Vagina (tissue), 2 donors: ENCODE measurements at regions not wholly inside any gene's neighbourhood (a gene's known extent, or its start where the extent isn't known, plus 50 kb on each side); places are given as distances from the start of the nearest gene placed in this dataset.
"Not testable (repeated sequence)": the region's sequence is repeated elsewhere in the genome, so short reads cannot be mapped to it uniquely, and the experiment has no call there.

ENCODE experiments used
- DNase-seq, 2 donors: peaks; one replicate each; pipeline ENCODE4 v3.0.0-alpha.2; 2017; ENCODE audit errors: extremely low spot score in 2 of 2
- H3K27ac ChIP-seq: fragments of 200-600 bp; sonication (generic); one replicate; pipeline ENCODE4 v1.5.1; 2019
- H3K27me3 ChIP-seq: fragments of 200-600 bp; sonication (generic); one replicate; pipeline ENCODE4 v1.5.1; 2019
- H3K36me3 ChIP-seq, 2 donors: fragments of 200-600 bp; sonication (generic); one replicate each; pipeline ENCODE4 v1.5.1; 2017 to 2019
- H3K4me1 ChIP-seq: fragments of 200-600 bp; sonication (generic); one replicate; pipeline ENCODE4 v1.5.1; 2019
- H3K4me3 ChIP-seq, 2 donors: fragments of 200-600 bp; sonication (generic); 1 replicate in 1 of 2; 2 replicates in 1 of 2; pipeline ENCODE4 v1.5.1; 2016 to 2019
- H3K9me3 ChIP-seq: fragments of 200-600 bp; sonication (generic); one replicate; pipeline ENCODE4 v1.5.1; 2019
- POLR2A ChIP-seq, 2 donors: fragments of 450-650 bp; IDR thresholded peaks; one replicate each; pipeline ENCODE4 v1.6.1; 2017; ENCODE audit warnings: antibody characterized with exemption in 2 of 2, mild to moderate bottlenecking in 2 of 2, moderate library complexity in 2 of 2
- POLR2AphosphoS5 ChIP-seq, 2 donors: sonication (generic); formaldehyde crosslinking; IDR thresholded peaks; one replicate each; pipeline ENCODE4 v1.9.0; 2017; ENCODE audit warnings: antibody characterized with exemption in 2 of 2, mild to moderate bottlenecking in 2 of 2, low read depth in 1 of 2; ENCODE audit not compliant: insufficient read depth in 1 of 2
- intact Hi-C: fragments of 100-400 bp; cut with DNase I; formaldehyde crosslinking; loops from one replicate; pipeline ENCODE4 v1.15.1; 2023
- TF ChIP-seq, protein P1 (sequence below), 3 experiments: fragments of 450-650 bp in 2 of 3; fragments of 200-600 bp in 1 of 3; sonication (generic) in 1 of 3; IDR thresholded peaks; one replicate each; pipeline ENCODE4 v1.5.1; 2017 to 2019; ENCODE audit warnings: antibody characterized with exemption in 3 of 3, mild to moderate bottlenecking in 2 of 3, moderate library complexity in 2 of 3

DNA sequence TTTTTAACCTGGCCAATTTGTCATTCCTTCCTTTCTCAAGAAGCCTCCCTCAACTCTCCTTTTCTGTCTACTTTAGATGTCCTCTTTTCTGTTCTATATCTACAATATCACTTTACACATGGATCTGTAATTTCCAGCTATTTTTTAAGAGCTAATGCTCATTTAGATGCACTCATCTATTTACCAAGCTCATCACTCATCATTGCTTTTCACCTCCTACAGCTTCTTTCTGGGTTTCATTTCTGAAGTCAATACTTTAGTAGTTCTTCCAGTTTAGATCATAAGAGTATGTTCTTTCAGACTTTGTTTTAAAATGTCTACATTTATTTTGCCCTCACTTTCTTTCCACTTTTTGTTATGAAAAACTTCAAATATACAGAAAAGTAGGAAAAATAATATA, 466.9 kb downstream of the MID1IP1 start:
- Histone ChIP-seq H3K9me3 (no peaks in the 10 kb centered on the region), H3K4me1 (no peaks in the 10 kb centered on the region), H3K4me3 (no peak overlapping the region), H3K27ac (no peak overlapping the region), H3K27me3 (no peaks in the 10 kb centered on the region), H3K36me3 (no peaks in the 10 kb centered on the region)
- TF ChIP-seq POLR2AphosphoS5 (IDR thresholded peaks at IDR 0.05; ENCODE audit: insufficient read depth in 1 of 2, low read depth in 1 of 2): no peak
- no peak for TF ChIP-seq POLR2A (IDR thresholded peaks at IDR 0.05)
- TF ChIP-seq, protein P1, sequence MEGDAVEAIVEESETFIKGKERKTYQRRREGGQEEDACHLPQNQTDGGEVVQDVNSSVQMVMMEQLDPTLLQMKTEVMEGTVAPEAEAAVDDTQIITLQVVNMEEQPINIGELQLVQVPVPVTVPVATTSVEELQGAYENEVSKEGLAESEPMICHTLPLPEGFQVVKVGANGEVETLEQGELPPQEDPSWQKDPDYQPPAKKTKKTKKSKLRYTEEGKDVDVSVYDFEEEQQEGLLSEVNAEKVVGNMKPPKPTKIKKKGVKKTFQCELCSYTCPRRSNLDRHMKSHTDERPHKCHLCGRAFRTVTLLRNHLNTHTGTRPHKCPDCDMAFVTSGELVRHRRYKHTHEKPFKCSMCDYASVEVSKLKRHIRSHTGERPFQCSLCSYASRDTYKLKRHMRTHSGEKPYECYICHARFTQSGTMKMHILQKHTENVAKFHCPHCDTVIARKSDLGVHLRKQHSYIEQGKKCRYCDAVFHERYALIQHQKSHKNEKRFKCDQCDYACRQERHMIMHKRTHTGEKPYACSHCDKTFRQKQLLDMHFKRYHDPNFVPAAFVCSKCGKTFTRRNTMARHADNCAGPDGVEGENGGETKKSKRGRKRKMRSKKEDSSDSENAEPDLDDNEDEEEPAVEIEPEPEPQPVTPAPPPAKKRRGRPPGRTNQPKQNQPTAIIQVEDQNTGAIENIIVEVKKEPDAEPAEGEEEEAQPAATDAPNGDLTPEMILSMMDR (IDR thresholded peaks at IDR 0.05): no peak
- intact Hi-C loops: no loop called here
- DNase-seq: no peak

DNA sequence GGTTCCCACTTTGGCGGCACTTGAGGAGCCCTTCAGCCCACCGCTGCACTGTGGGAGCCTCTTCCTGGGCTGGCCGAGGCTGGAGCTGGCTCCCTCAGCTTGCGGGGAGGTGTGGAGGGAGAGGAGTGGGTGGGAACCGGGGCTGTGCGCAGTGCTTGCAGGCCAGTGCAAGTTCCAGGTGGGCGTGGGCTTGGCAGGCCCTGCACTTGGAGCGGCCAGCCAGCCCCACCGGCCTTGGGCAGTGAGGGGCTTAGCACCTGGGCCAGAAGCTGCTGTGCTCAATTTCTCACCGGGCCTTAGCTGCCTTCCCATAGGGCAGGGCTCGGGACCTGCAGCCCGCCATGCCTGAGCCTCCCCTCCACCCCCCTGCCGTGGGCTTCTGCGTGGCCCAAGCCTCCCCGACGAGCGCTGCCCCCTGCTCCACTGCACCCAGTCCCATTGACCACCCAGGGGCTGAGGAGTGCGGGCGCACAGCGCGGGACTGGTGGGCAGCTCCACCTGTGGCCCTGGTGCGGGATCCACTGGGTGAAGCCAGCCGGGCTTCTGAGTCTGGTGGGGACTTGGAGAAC, 474.3 kb downstream of the MID1IP1 start:
- TF ChIP-seq POLR2AphosphoS5 (IDR thresholded peaks at IDR 0.05; ENCODE audit: insufficient read depth in 1 of 2, low read depth in 1 of 2): no peak
- TF ChIP-seq POLR2A (IDR thresholded peaks at IDR 0.05): no peak
- TF ChIP-seq, protein P1 (IDR thresholded peaks at IDR 0.05): no peak
- intact Hi-C loops: no loop called here
- H3K4me1 ChIP-seq: no peaks in the 10 kb centered on the region
- no peaks in the 10 kb centered on the region for H3K36me3 ChIP-seq
- H3K4me3 ChIP-seq: no peak overlapping the region
- H3K27ac ChIP-seq: no peak overlapping the region
- no peaks in the 10 kb centered on the region for H3K9me3 ChIP-seq
- no peaks in the 10 kb centered on the region for H3K27me3 ChIP-seq
- DNase-seq: no peak

DNA sequence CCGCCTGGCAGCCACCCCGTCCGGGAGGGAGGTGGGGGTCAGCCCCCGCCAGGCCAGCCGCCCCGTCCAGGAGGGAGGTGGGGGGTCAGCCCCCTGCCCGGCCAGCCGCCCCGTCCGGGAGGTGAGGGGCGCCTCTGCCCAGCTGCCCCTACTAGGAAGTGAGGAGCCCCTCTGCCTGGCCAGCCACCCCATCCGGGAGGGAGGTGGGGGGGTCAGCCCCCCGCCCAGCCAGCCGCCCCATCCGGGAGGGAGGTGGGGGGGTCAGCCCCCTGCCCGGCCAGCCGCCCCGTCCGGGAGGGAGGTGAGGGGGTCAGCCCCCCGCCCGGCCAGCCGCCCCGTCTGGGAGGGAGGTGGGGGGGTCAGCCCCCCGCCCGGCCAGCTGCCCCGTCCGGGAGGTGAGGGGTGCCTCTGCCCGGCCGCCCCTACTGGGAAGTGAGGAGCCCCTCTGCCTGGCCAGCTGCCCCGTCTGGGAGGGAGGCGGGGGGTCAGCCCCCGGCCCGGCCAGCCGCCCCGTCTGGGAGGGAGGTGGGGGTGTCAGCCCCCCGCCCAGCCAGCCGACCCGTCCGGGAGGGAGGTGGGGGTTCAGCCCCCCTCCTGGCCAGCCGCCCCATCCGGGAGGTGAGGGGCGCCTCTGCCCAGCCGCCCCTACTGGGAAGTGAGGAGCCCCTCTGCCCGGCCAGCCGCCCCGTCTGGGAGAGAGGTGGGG, 476.6 kb downstream of the MID1IP1 start:
- H3K36me3 ChIP-seq, DNase-seq, H3K9me3 ChIP-seq, H3K4me1 ChIP-seq, H3K27me3 ChIP-seq, H3K4me3 ChIP-seq, H3K27ac ChIP-seq, intact Hi-C loops: not testable (repeated sequence)

DNA sequence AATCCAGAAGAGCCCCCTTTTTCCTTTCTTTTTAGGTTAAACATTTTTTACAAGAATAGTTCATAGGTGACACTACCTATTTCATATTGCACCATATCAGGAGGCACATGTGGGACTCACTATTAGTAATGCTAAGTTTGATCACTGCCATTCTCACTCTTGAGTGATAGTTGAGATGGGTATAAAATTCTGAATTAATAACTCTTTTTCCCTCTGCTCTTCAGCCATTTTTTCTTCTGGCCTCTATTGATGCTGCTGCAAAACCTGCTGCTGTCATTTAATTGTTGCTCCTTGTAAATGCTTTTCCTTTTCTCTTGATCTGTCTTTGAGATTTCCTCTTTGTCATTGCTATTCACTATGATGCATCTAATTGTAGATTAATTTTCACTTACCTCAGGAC, 482.0 kb downstream of the MID1IP1 start:
- Histone ChIP-seq H3K4me3 (no peak overlapping the region), H3K36me3 (no peaks in the 10 kb centered on the region), H3K9me3 (peaks cover 11% of the 10 kb centered on the region), H3K27me3 (no peaks in the 10 kb centered on the region), H3K27ac (no peak overlapping the region), H3K4me1 (no peaks in the 10 kb centered on the region)
- intact Hi-C loops: no loop called here
- no peak for DNase-seq
- TF ChIP-seq POLR2AphosphoS5 (IDR thresholded peaks at IDR 0.05; ENCODE audit: insufficient read depth in 1 of 2, low read depth in 1 of 2) (no peak), POLR2A (IDR thresholded peaks at IDR 0.05) (no peak)
- TF ChIP-seq, protein P1 (IDR thresholded peaks at IDR 0.05): no peak

DNA sequence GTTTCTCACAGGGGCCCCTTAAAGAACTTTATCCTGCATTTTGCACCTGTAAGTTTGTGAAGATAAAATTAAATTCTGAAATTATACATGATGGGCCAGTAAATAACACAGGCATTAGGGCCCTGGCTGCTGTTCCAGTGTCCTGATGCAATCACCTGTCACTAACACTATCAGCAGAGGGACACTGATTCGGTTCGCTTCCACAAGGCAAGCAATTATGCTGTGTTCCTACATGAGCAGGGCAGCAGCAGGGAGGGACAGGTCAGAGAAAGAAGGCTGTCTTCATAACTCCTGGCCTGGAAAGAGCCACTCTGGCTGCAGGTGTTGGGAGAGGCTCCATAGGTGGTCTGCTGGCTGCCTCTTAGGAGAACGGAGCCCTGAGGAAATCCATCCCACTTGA, 487.3 kb downstream of the MID1IP1 start:
- TF ChIP-seq, protein P1 (IDR thresholded peaks at IDR 0.05): no peak
- no peak for TF ChIP-seq POLR2A (IDR thresholded peaks at IDR 0.05)
- no peak for TF ChIP-seq POLR2AphosphoS5 (IDR thresholded peaks at IDR 0.05; ENCODE audit: insufficient read depth in 1 of 2, low read depth in 1 of 2)
- no peaks in the 10 kb centered on the region for H3K27me3 ChIP-seq
- H3K4me3 ChIP-seq: no peak overlapping the region
- peaks cover 6% of the 10 kb centered on the region for H3K9me3 ChIP-seq
- no peak overlapping the region for H3K27ac ChIP-seq
- H3K36me3 ChIP-seq: no peaks in the 10 kb centered on the region
- H3K4me1 ChIP-seq: no peaks in the 10 kb centered on the region
- intact Hi-C loops: no loop called here
- DNase-seq: no peak
